ENCODE measurements at regions not wholly inside any gene's neighbourhood (a gene's known extent, or its start where the extent isn't known, plus 50 kb on each side); places are given as distances from the start of the nearest gene placed in this dataset.
"Not testable (repeated sequence)": the region's sequence is repeated elsewhere in the genome, so short reads cannot be mapped to it uniquely, and the experiment has no call there.

DNA sequence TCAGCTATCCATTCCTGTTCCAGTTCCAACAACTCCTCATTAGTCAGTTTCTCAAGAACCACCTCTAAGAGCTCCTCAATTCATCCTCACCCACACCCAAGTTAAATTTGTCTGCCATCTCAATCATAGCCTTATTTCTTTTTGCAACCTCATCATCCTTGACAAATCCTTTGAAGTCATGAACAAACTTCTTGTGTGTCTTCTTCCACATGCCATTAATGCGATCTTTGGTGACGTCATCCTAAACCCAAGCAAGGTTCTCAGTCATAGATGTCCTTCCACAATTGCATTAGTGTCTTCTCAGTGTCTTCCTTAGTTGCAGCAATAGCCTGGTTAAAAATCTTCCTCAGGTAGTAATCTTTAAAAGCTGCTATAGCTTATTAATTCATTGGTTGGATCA, 71.2 kb upstream of the FSIP2 start:
- DNase-seq: no peak

DNA sequence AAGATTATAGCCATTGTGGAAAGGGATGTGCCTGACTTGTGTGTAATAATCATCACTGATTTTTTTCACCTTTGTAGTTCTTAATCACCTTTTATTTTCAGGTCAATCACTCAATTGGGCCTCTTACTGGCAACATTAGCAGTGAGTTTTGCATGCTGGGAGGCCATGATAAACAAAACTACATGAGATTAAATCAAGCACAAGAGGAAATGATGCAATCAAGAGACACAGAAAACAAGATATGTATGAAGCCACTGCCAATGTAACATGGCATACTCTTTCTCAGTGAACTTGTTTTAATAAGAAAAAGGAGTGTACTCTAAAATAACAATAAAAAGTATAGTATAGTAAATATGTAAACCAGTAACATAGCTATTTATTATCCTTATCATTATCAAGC, 69.9 kb upstream of the FSIP2 start:
- no peak for DNase-seq

DNA sequence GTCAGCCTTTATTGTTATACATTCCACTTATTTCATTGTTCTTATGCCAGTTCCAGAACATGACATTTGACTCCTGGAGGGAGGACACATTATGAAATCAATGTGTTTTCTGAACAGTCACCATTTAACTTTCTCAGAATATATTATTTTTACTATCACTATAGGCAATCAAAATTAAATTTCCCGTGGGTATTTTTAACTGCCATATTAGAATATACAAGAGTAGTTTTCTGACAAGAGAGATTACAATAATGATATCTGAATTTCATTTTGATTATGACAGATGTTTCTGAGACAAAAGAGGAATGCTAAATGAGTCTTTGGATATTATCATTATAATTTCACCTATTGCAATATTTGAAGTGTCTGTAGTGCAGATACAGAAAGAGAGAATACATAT, 64.4 kb upstream of the FSIP2 start:
- no peak for DNase-seq

DNA sequence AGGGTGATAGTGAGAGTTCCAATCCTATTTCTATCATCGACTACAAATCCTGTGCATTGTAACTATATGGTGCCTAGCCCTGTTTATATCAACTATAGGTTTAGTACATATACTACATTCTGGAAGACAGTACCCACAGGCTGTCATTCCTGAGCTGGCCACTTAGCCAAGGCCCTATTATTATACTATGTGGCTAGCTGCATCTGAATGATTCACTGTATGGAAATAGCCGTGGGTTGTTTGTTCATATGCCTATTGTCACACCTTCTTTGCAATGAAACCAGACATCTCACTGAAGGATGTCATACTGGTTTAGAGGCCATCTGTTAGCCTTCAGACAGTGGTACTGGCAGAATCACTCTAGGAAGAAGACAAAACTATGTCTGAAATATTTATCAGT, 62.3 kb upstream of the FSIP2 start:
- DNase-seq: no peak

DNA sequence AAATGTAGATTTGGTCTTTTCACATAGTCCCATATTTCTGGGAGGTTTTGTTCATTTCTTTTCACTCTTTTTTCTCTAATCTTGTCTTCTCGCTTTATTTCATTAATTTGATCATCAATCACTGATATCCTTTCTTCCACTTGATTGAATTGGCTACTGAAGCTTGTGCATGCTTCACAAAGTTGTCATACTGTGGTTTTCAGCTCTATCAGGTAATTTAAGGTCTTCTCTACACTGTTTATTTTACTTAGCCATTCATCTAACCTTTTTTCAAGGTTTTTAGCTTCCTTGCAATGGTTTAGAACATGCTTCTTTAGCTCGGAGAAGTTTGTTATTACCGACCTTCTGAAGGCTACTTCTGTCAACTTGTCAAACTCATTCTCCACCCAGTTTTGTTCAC, 51.6 kb upstream of the FSIP2 start:
- not testable (repeated sequence) for DNase-seq

DNA sequence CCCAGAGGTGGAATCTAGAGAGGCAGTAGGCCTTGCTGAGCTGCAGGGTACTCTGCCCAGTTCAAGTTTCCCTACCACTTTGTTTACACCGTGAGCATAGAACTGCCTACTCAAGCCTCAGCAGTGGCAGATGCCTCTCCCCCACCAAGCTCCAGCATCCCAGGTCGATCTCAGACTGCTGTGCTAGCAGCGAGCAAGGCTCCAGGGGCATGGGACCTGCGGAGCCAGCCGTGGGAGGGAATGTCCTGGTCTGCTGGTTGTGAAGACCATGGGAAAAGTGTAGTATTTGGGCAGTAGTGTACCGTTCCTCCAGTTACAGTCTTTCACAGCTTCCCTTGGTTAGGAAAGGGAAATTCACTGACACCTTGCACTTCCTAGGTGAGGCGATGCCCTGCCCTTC, 50.6 kb upstream of the FSIP2 start:
- no peak for DNase-seq

Data from NCI-H446 treated with DMSO at 0.1 percent for 48 hours (cell line).